Stimulated activated naive CD8-positive, alpha-beta T cell treated with anti-CD3 and anti-CD28 coated beads, Interleukin-15, amount 100 ng/mL, for 72 hours (primary cell): ENCODE measurements at regions not wholly inside any gene's neighbourhood (a gene's known extent, or its start where the extent isn't known, plus 50 kb on each side); places are given as distances from the start of the nearest gene placed in this dataset.

Source experiments
- ATAC-seq: fragments of 150-1000 bp; cut with Tn5 transposase; 2 replicates; pipeline ENCODE4 v1.10.0; 2021; ENCODE audit warnings: mild to moderate bottlenecking, moderate library complexity
- DNase-seq, 2 donors: peaks; one replicate each; pipeline ENCODE4 v3.0.0; 2021 to 2022
- H3K27ac Mint-ChIP-seq, 2 donors: one replicate each; pipeline ENCODE4 v1.8.0; 2022; ENCODE audit warnings: mild to moderate bottlenecking in 2 of 2, mixed read lengths in 2 of 2, moderate library complexity in 2 of 2
- H3K27me3 Mint-ChIP-seq: one replicate; pipeline ENCODE4 v1.8.0; 2022; ENCODE audit warnings: mixed read lengths
- H3K4me1 Mint-ChIP-seq: one replicate; pipeline ENCODE4 v1.8.0; 2022; ENCODE audit warnings: mild to moderate bottlenecking, mixed read lengths
- H3K4me3 Mint-ChIP-seq, 2 donors: one replicate each; pipeline ENCODE4 v1.8.0; 2022; ENCODE audit warnings: mild to moderate bottlenecking in 2 of 2, mixed read lengths in 2 of 2, moderate library complexity in 1 of 2
- H3K9me3 Mint-ChIP-seq, 2 donors: one replicate each; pipeline ENCODE4 v1.8.0; 2022; ENCODE audit warnings: mixed read lengths in 2 of 2

- no peak for ATAC-seq
- H3K4me1 Mint-ChIP-seq: peaks cover 25% of the 10 kb centered on the region
- peaks cover 17% of the 10 kb centered on the region for H3K27me3 Mint-ChIP-seq
- no peaks in the 10 kb centered on the region for H3K9me3 Mint-ChIP-seq
- no peak for DNase-seq
- H3K27ac Mint-ChIP-seq: no peak overlapping the region
- H3K4me3 Mint-ChIP-seq: no peak overlapping the region
These were observed 134.2 kb downstream of the DLL1 start for GRCh38 chr6:170156448-170157375.

- Mint-ChIP-seq H3K27me3 (peaks cover 28% of the 10 kb centered on the region), H3K9me3 (no peaks in the 10 kb centered on the region), H3K4me1 (peaks cover 34% of the 10 kb centered on the region), H3K27ac (no peak overlapping the region), H3K4me3 (no peak overlapping the region)
- DNase-seq: no peak
- no peak for ATAC-seq
These were observed 135.2 kb downstream of the DLL1 start for GRCh38 chr6:170155464-170156196.

DNA sequence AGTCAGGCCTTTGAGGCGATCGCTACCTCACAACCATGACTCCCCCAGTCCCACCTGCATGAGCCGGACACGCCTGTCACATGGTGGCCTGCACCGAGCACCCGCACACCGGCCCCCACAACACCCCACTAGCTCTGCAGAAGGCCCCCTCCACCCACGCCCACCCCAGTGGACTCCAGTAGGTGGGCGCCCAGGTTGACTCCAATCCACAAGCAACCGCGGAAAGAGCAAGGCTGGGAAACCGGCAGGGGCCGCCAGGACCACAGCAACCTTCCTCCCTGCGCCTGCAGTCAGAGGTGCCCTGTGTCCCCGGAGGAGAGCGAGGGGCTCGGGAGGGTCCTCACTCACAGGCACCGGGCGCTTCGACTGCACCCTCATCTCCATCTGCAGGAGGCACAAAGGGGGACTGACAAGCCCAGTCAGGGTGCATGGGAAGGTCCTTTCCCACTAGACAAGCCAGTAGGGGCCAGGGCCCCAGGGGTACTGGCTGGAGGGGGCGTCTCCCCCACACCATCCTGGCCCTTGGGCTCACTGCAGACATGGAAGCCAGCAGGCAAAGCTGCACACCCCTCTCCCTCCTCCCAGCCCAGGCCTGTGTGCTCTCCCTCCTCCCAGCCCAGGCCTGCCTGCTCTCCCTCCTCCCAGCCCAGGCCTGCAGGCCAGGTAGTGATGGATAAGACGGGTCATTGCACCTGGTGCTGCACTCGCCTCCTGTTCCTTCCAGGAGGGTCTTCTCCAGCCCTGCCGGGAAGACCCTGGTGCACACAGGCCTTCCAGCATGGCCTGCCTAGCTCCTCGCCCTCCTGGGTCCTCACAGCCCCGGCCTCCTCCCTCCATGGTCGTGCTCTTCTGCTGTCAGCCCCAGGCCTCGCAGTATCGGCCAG lies 137.2 kb downstream of the DLL1 start:
- Mint-ChIP-seq H3K4me3 (no peak overlapping the region), H3K27ac (no peak overlapping the region), H3K27me3 (peaks cover 39% of the 10 kb centered on the region), H3K9me3 (no peaks in the 10 kb centered on the region), H3K4me1 (peaks cover 54% of the 10 kb centered on the region)
- ATAC-seq (peak; percentile 23), DNase-seq (no peak)

- ATAC-seq: no peak
- H3K27ac Mint-ChIP-seq: no peak overlapping the region
These were observed 137.9 kb downstream of the DLL1 start for GRCh38 chr6:170152989-170153388.

DNA sequence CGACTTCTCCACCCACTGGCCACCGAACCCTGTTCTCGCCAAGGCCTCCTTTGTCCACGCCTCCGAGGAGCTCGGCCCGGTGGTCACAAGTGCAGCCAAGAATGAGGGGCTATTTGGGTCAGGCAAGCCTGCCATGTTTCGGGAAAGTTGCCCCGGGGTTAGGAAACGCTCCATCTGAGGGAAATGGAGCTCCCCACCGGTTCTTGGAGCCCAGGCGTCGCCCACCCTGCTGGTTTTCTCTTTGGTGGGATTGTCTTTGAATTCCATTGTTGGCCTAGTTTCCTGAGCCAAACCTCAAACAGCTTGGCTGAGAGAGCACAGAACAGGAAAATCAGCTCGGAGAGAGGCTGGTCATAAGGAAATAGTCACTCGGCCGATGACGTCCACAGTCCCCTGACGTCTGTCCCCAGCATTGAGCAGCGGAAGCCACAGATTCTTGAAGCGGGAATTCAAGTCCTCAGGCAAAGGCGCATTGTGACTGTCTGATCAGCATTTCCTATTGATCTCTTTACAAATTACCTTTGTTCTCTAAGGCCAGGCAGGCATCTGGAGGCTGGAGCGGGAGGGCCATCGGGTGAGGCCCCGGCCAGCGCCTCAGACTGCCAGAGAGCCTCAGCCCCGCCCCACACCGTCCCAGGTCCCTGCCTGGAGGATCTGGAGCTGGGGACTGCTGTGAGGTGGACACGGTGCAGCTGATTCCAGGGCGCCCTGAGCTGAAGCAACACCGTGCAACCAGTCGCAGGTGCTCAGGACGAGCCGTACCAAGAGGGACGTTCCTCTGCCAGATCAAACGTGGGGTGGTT lies 138.6 kb downstream of the DLL1 start:
- DNase-seq (no peak), ATAC-seq (no peak)
- Mint-ChIP-seq H3K4me1 (peaks cover 67% of the 10 kb centered on the region), H3K27me3 (peaks cover 39% of the 10 kb centered on the region), H3K27ac (no peak overlapping the region), H3K4me3 (peak overlapping the region; percentile 26 to 34), H3K9me3 (no peaks in the 10 kb centered on the region)

More at GRCh38 chr6:170152989-170153388, 137.9 kb downstream of the DLL1 start:
- H3K9me3 Mint-ChIP-seq: no peaks in the 10 kb centered on the region
- H3K4me1 Mint-ChIP-seq: peaks cover 61% of the 10 kb centered on the region
- H3K27me3 Mint-ChIP-seq: peaks cover 39% of the 10 kb centered on the region
- DNase-seq: no peak
- H3K4me3 Mint-ChIP-seq: no peak overlapping the region

GRCh38 chr6:170151804-170152123 lies 139.1 kb downstream of the DLL1 start:
- DNase-seq (no peak), ATAC-seq (no peak)
- Mint-ChIP-seq H3K27ac (no peak overlapping the region), H3K9me3 (no peaks in the 10 kb centered on the region), H3K27me3 (peaks cover 39% of the 10 kb centered on the region), H3K4me3 (no peak overlapping the region), H3K4me1 (peaks cover 73% of the 10 kb centered on the region)

- DNase-seq: no peak
- Mint-ChIP-seq H3K4me3 (no peak overlapping the region), H3K27me3 (peaks cover 39% of the 10 kb centered on the region)
These were observed 139.5 kb downstream of the DLL1 start for GRCh38 chr6:170151321-170151771.

DNA sequence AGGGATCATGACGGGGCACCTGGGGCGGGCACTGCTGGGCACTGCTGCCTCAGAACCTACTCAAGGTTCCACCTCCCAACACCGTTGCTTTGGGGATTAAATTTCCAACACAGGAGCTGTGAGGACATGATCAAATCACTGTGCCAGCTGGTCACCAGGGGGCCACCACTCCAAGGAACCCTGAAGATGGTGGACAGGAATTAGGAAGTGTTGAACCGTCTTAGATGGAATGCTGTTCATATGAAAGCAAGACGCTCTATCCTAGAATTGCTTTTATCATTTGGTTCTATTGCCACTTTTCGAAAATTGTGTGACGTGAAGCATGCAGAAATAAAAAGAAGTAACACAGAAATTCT lies 140.3 kb downstream of the DLL1 start:
- ATAC-seq (no peak), DNase-seq (no peak)
- Mint-ChIP-seq H3K9me3 (peaks cover 2 to 5% of the 10 kb centered on the region in 2 donors), H3K27me3 (peaks cover 39% of the 10 kb centered on the region), H3K4me3 (no peak overlapping the region), H3K27ac (no peak overlapping the region), H3K4me1 (peaks cover 84% of the 10 kb centered on the region)

More at GRCh38 chr6:170151321-170151771, 139.5 kb downstream of the DLL1 start:
- H3K27ac Mint-ChIP-seq: no peak overlapping the region
- ATAC-seq: no peak
- H3K4me1 Mint-ChIP-seq: peaks cover 77% of the 10 kb centered on the region
- no peaks in the 10 kb centered on the region for H3K9me3 Mint-ChIP-seq

DNA sequence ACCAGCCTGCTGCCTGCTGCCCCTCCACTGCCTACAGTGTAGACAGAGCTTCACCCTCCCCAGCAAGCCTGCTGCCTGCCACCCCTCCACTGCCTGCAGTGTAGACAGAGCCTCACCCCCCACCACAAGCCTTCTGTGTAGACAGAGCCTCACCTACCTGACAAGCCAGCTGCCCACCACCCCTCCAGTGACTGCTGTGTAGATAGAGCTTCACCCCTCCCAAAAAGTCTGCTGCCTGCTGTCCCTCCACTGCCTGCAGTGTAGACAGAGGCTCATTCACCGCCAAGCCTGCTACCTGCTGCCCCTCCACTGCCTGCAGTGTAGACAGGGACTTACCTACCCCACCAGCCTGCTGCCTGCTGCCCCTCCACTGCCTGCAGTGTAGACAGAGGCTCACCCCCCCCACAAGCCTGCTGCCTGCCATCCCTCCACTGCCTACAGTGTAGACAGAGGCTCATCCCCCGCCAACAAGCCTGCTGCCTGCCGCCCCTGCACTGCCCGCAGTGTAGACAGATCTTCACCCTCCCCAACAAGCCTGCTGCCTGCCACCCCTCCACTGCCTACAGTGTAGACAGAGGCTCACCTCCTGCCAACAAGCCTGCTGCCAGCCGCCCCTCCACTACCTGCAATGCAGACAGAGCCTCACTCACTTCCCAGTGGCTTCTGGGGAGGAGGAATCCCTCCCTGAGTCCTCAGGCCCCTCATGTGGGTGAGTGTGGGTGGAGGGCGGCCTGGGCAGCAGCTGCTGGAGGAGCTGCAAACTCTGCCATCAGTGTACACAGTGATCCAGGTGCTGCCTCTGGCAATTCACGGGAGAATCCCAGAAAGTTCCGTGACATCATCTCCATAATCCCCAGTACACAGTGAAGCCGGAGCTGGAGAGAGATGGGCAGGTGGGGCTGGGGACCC lies 140.9 kb downstream of the DLL1 start:
- Mint-ChIP-seq H3K27ac (no peak overlapping the region), H3K4me1 (peaks cover 90% of the 10 kb centered on the region), H3K9me3 (peaks cover 5 to 11% of the 10 kb centered on the region in 2 donors), H3K27me3 (peaks cover 39% of the 10 kb centered on the region), H3K4me3 (no peak overlapping the region)
- ATAC-seq (no peak), DNase-seq (no peak)

- DNase-seq (no peak), ATAC-seq (no peak)
- Mint-ChIP-seq H3K27ac (peak overlapping the region; percentile 37 to 92), H3K9me3 (peaks cover 12 to 22% of the 10 kb centered on the region in 2 donors), H3K4me1 (peaks cover 94% of the 10 kb centered on the region), H3K4me3 (peak overlapping the region; percentile 83), H3K27me3 (peaks cover 35% of the 10 kb centered on the region)
These were observed 142.0 kb downstream of the DLL1 start for GRCh38 chr6:170148709-170149470.

DNA sequence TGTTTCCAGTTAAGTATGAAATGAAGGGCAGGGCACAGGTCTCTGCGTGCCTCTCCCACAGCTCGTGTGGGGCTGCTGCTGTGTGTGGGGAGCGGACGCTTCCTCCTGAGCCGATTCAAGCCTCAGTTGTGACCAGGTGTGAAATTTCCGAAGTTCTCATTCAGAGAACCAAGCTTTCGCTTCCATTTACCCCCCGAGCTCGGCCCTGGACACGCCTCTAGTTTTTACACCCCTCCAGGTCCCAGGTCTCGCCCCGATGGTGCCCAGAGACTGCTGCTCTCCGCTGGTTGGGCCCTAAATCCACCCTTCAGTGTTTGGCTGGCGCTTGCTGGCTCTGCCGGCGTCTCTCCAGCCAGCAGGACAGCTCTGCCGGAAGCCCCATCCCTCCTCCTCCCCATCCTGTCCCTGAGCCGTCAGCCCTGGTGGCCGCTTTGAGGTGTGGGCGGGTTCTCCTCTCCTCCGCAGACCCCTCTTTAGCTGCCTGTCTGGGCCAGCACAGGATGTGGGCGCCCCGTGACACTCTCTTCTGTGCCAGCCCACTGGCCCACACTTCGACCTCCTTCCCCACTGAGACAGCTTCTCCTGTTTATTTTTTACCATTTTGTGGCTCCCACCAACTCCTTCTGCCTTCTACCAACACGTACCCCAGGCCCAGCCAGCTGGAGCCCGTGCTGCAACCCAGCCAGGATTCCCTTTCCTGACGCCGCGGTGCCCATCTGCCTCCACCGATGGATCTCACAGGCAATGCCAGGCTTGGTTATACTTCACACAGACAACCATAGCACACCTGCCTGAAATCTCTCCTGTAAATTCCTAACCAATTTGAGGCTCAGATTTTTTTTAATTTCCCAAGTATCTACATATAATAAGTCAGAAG lies 142.8 kb downstream of the DLL1 start:
- ATAC-seq: peak; percentile 87
- peak; percentile 76 to 85 for DNase-seq
- peak overlapping the region; percentile 92 to 95 for H3K27ac Mint-ChIP-seq
- peaks cover 12 to 30% of the 10 kb centered on the region in 2 donors for H3K9me3 Mint-ChIP-seq
- H3K4me3 Mint-ChIP-seq: peak overlapping the region; percentile 83
- peaks cover 31% of the 10 kb centered on the region for H3K27me3 Mint-ChIP-seq
- H3K4me1 Mint-ChIP-seq: peaks cover 85% of the 10 kb centered on the region

DNA sequence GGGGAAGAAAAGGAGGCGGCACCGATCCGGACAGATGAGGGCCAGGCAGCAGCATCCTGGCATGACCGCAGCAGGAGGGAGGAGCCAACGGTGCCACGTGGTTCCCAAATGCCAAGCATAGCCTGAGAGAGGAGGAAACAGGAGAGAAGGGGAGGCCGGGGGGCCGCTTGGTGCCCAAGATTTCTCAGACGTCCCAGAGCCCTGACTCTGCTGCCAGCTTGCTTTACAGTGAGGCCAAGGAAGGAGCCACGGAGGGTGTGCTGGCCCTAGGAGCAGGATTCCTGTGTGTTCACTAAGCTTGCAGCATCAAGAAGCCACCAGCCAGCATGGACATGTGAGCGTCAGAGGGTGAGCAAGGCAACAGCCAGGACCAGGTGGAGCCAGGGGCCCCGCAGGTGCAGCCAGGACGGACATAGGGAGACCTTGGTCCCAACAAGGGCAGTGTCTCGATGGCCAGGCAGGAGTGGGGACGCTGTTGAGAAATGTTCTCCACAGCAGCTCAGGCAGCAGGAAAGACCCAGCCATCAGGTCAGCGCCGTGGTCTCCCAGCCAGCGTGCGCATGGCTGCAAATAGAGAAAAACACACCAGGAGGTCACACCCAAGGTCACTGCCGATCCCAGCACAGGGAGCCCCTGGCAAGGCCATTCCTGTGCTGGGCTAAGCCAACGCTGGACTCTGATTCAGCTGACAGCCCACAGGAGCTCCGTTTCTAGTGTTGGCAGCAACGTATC lies 143.7 kb downstream of the DLL1 start:
- ATAC-seq: no peak
- no peak for DNase-seq
- Mint-ChIP-seq H3K9me3 (peaks cover 12 to 32% of the 10 kb centered on the region in 2 donors), H3K4me1 (peaks cover 77% of the 10 kb centered on the region), H3K27me3 (peaks cover 27% of the 10 kb centered on the region), H3K4me3 (peak overlapping the region; percentile 83), H3K27ac (peak overlapping the region; percentile 92 to 94)
